SH-SY5Y (cell line): ENCODE measurements at regions not wholly inside any gene's neighbourhood (a gene's known extent, or its start where the extent isn't known, plus 50 kb on each side); places are given as distances from the start of the nearest gene placed in this dataset.

Source experiments
- GATA2 ChIP-seq: IDR thresholded peaks from 2 replicates; pipeline ENCODE4 v1.6.1; 2011; ENCODE audit warnings: mild to moderate bottlenecking, low read depth, low read length
- GATA3 ChIP-seq: IDR thresholded peaks from 2 replicates; pipeline ENCODE4 v1.6.1; 2011; ENCODE audit warnings: low read depth, mild to moderate bottlenecking, low read length, moderate library complexity

DNA sequence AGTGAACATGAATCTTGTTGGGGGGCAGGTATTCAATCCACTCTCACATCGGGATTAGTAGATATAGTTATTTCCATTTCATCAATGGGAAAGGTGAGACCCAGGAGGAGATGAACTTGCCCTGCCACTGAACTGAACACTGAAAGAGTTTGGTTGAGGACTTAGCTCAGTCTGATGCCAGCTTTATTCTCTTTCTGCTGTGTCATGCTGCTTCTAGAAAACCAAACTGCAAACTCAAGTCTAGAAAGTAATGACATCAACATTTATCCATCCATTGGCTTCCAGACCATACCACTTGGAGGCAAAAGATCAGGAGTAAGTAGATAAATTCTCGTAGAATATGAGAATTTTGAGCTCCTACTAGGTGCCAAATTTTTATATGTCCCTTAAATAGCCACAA lies 288.0 kb upstream of the CTNNB1 start:
- TF ChIP-seq GATA3 (no peak), GATA2 (no peak)

GRCh38 chr3:40911928-40912327 lies 287.4 kb upstream of the CTNNB1 start:
- TF ChIP-seq GATA2 (no peak), GATA3 (no peak)

DNA sequence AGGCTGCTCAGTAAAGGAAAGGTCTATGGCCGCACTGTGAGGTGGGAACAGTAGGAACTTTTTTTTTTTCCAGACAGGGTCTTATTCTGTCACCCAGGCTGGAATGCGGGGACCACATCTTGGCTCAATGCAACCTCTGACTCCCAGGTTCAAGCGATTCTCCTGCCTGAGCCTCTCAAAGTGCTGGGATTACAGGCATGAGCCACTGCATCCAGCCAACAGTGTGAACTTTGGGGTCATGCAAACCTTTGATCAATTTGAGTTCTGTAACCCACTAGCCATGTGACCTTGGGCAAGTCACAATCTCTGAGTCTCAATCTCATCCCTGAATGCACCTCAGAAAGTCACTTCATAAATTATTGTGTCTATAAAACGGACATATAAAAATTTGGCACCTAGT lies 286.8 kb upstream of the CTNNB1 start:
- TF ChIP-seq GATA2, result no peak
- TF ChIP-seq GATA3, result no peak

- TF ChIP-seq GATA3, result no peak
- no peak for TF ChIP-seq GATA2
Measured at GRCh38 chr3:40913192-40913591, 286.1 kb upstream of the CTNNB1 start.

DNA sequence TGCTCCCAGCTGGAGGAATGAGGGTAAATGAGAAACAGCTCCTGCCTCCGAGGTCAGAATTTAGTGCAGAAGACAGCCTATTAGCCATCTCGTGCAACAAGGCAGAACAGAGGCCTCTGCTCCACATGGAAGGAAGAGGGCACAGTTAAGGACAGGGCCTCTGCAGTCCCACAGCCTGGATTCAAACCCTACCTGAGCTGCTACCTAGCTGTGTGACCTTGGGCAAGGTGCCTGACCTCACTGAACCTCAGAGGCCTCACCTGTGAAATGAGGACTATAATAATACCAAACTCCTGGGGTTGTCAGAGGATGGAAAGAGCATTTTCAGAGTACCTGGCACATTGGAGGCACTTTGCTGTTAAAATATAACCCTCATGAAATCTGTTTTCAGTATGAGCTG lies 285.7 kb upstream of the CTNNB1 start:
- no peak for TF ChIP-seq GATA2

DNA sequence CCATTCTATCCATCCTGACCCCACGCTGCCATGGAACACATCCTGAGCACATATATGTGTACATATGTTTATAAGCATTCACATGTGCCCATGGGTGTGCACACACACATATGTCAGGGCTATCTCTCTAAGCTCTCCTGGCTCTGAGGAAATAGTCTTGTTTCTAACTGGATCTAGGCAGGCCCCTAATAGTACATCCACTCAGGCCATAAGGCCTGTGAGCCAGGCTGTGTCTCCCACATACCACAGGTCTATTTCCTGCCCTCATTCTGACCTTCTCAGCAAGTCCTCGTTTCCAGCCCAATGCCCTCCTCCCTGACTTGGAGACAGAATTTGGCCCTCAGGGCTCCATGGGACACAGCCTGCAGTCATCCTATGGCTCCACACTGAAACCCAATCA lies 284.8 kb upstream of the CTNNB1 start:
- TF ChIP-seq GATA2, result no peak
- no peak for TF ChIP-seq GATA3

DNA sequence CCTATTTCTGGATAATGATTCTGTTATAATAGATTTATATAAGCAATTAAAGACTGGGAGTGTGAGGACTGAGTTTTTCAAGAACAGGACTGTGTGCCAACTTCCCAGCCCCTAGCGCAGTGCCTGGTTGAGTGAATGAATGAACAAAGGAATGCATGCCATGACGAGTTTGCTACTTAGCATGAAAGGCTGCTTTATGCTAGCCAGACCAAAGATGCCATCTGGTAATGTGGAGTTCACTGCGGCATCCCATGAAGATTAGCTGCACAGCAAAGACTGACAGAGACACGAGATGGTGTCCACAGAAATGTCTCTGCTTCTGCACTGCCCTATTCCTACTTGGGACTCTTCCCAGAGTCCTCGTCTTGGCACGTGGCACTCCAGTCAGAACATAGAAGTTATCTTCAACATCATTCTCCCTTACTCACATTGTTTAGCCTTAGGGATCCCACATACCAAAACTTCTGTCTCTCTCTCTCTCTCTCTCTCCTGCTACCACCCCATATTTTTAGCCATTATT lies 283.9 kb upstream of the CTNNB1 start:
- TF ChIP-seq GATA2 (no peak), GATA3 (no peak)

DNA sequence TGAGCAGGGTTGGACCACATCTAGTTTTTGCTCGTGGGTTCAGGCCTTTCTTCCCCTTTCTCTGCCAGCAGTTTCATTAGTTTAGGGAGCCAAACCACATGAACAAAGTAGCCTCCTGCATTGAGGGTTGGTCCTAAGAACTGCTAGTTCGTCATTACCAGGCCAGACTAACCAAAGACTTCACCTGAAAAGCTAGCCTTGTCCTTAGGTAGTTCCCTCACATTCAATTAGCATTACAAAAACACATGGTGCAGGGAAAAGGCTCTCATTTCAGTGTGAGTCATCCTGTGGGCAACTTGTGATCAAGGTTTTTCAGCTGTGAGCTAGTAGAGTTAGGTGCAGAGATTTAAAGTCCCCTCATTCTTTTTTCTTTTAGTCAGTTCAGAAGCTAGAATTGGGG lies 279.3 kb upstream of the CTNNB1 start:
- no peak for TF ChIP-seq GATA2
- TF ChIP-seq GATA3, result no peak

GRCh38 chr3:40921251-40921650 lies 278.1 kb upstream of the CTNNB1 start:
- TF ChIP-seq GATA3 (no peak), GATA2 (no peak)

- TF ChIP-seq GATA3 (no peak), GATA2 (no peak)
Measured at GRCh38 chr3:40923143-40923542, 276.2 kb upstream of the CTNNB1 start.

DNA sequence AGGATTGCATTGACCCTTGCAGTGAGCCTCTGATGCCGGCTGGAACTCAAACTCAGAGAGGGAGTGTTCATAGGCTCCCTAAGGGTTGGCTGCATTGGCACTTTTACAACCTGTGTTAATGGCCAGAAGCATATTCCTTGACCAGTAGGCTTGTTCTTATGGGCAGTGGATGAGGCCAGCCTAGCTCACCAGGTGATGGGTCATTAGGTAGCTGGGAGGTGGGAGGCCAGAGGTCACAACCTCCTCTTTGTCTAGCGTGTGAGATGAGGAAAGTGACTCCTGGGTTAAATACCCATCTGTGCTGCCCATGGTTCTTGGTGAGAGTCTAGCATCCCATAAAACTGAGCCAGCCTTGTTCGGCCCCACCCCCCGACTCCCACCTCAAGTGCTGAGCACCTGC lies 275.7 kb upstream of the CTNNB1 start:
- no peak for TF ChIP-seq GATA3
- no peak for TF ChIP-seq GATA2

- no peak for TF ChIP-seq GATA2
- no peak for TF ChIP-seq GATA3
Measured at GRCh38 chr3:40924559-40925141, 274.7 kb upstream of the CTNNB1 start.

- TF ChIP-seq GATA3 (no peak), GATA2 (no peak)
Measured at GRCh38 chr3:40925231-40925630, 274.1 kb upstream of the CTNNB1 start.

GRCh38 chr3:40930131-40930538 lies 269.2 kb upstream of the CTNNB1 start:
- TF ChIP-seq GATA3 (no peak), GATA2 (no peak)

GRCh38 chr3:40930756-40931155 lies 268.5 kb upstream of the CTNNB1 start:
- no peak for TF ChIP-seq GATA2
- TF ChIP-seq GATA3, result no peak

DNA sequence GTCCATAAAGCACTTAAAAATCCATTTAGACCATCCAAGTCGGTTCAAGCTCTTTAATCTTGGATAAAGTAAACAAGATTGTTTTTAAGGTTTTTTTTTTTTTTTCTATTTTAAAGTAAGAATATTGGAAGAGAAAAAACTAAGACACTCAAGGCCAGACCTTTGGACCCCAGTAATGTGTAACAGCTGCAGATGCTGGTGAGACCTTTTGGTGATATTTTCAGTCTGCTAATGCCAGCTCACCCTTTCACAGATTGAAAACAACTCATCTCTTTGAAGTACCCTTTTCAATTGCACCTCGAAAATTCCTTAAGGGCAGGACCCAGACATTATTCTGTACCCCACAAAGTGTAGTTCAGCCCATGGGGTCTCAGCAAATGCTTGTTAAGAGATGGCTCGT lies 260.7 kb upstream of the CTNNB1 start:
- TF ChIP-seq GATA3 (no peak), GATA2 (no peak)
